ENCODE measurements at regions not wholly inside any gene's neighbourhood (a gene's known extent, or its start where the extent isn't known, plus 50 kb on each side); places are given as distances from the start of the nearest gene placed in this dataset.

DNA sequence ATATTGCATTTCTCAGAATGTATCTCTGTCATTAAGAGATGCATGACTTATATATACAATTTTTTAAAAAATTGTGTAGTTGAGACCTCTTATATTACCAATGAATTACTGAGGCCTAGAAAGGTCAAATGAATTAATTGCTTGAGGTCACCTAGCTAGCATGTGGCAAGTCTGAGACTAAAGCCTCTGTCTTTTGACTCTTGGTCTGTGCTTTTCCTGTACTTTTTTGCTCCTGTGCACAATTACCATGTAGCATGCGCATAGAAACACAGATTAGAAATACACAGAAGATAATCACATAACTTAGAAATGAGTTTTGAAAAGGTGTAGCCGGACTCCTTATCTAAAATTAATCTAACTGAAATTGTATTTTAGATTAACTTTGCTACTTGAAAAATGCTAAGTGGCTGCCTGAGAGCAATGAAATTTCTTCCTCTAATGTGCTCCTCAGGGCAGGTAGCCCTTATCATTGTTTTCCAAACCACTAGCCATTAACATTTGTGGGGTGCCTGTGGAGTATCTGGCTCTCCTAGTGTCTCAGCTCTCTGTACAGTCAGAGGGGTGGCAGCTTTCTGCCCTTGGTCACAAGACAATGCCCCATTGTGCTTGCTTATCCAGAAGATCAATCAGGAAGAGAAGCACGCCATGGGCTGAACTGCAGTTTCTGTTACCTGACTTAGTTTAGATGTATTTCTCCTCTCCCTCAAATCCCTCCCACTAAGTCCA, 119.6 kb downstream of the RFC3 start:
- Histone ChIP-seq H3K79me2 (ENCODE audit: insufficient read depth, low read length) (no peaks in the 10 kb centered on the region), H3K4me3 (ENCODE audit: low read length, poor library complexity, severe bottlenecking) (no peak overlapping the region), H3K4me1 (ENCODE audit: insufficient read depth, low read length, poor library complexity, severe bottlenecking) (no peaks in the 10 kb centered on the region), H3F3A (ENCODE audit: low read depth) (no peaks in the 10 kb centered on the region), H3K9ac (ENCODE audit: low read depth, low read length, poor library complexity, severe bottlenecking) (no peak overlapping the region), H3K4me2 (ENCODE audit: low read depth, low read length, poor library complexity, severe bottlenecking) (no peak overlapping the region), H2AFZ (ENCODE audit: low read length) (no peak overlapping the region), H3K9me2 (replicated peaks; ENCODE audit: low read depth, low read length) (no peaks in the 10 kb centered on the region), H3K27me3 (ENCODE audit: insufficient read depth, low read length, poor library complexity, severe bottlenecking) (no peaks in the 10 kb centered on the region), H4K20me1 (ENCODE audit: insufficient read depth, low read length, poor library complexity, severe bottlenecking) (no peaks in the 10 kb centered on the region), H3K36me3 (ENCODE audit: insufficient read depth, low read length) (no peaks in the 10 kb centered on the region), H3K9me3 (ENCODE audit: insufficient read depth, low read depth, low read length) (no peaks in the 10 kb centered on the region)
- no peak for TF ChIP-seq EZH2phosphoT487 (IDR thresholded peaks at IDR 0.05; ENCODE audit: borderline replicate concordance)
- TF ChIP-seq, protein P1, sequence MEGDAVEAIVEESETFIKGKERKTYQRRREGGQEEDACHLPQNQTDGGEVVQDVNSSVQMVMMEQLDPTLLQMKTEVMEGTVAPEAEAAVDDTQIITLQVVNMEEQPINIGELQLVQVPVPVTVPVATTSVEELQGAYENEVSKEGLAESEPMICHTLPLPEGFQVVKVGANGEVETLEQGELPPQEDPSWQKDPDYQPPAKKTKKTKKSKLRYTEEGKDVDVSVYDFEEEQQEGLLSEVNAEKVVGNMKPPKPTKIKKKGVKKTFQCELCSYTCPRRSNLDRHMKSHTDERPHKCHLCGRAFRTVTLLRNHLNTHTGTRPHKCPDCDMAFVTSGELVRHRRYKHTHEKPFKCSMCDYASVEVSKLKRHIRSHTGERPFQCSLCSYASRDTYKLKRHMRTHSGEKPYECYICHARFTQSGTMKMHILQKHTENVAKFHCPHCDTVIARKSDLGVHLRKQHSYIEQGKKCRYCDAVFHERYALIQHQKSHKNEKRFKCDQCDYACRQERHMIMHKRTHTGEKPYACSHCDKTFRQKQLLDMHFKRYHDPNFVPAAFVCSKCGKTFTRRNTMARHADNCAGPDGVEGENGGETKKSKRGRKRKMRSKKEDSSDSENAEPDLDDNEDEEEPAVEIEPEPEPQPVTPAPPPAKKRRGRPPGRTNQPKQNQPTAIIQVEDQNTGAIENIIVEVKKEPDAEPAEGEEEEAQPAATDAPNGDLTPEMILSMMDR (conservative IDR thresholded peaks at IDR 0.05; ENCODE audit: low read length): no peak

DNA sequence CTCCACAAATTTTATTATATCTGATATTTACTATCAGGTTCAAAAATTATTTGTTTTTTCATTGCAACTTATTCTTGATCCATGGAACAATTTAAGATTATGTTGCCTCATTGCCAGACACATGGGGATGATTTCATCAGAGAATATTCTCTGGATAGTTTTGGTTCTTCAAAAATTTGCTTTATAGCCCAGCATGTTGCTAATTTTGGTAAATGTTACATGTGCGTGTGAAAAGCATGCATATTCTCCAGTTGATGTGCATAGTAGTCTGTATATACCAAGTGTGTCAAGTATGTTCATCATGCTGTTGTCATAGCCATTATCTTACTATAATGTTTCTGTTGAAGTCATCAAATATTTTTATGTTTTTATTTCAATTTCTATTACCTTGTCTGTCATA, 122.3 kb downstream of the RFC3 start:
- H3K4me3 ChIP-seq (ENCODE audit: low read length, poor library complexity, severe bottlenecking): no peak overlapping the region
- no peak overlapping the region for H2AFZ ChIP-seq (ENCODE audit: low read length)
- no peaks in the 10 kb centered on the region for H3K36me3 ChIP-seq (ENCODE audit: insufficient read depth, low read length)
- H3K4me1 ChIP-seq (ENCODE audit: insufficient read depth, low read length, poor library complexity, severe bottlenecking): no peaks in the 10 kb centered on the region
- no peaks in the 10 kb centered on the region for H3K79me2 ChIP-seq (ENCODE audit: insufficient read depth, low read length)
- H3K9me2 ChIP-seq (replicated peaks; ENCODE audit: low read depth, low read length): no peaks in the 10 kb centered on the region
- TF ChIP-seq, protein P1 (conservative IDR thresholded peaks at IDR 0.05; ENCODE audit: low read length): no peak
- no peak for TF ChIP-seq EZH2phosphoT487 (IDR thresholded peaks at IDR 0.05; ENCODE audit: borderline replicate concordance)
- H3K4me2 ChIP-seq (ENCODE audit: low read depth, low read length, poor library complexity, severe bottlenecking): no peak overlapping the region
- no peak overlapping the region for H3K9ac ChIP-seq (ENCODE audit: low read depth, low read length, poor library complexity, severe bottlenecking)
- no peaks in the 10 kb centered on the region for H3K27me3 ChIP-seq (ENCODE audit: insufficient read depth, low read length, poor library complexity, severe bottlenecking)
- no peaks in the 10 kb centered on the region for H3K9me3 ChIP-seq (ENCODE audit: insufficient read depth, low read depth, low read length)
- H4K20me1 ChIP-seq (ENCODE audit: insufficient read depth, low read length, poor library complexity, severe bottlenecking): no peaks in the 10 kb centered on the region
- no peaks in the 10 kb centered on the region for H3F3A ChIP-seq (ENCODE audit: low read depth)

- no peaks in the 10 kb centered on the region for H3F3A ChIP-seq (ENCODE audit: low read depth)
- no peak overlapping the region for H3K9ac ChIP-seq (ENCODE audit: low read depth, low read length, poor library complexity, severe bottlenecking)
- H3K27me3 ChIP-seq (ENCODE audit: insufficient read depth, low read length, poor library complexity, severe bottlenecking): no peaks in the 10 kb centered on the region
- H4K20me1 ChIP-seq (ENCODE audit: insufficient read depth, low read length, poor library complexity, severe bottlenecking): no peaks in the 10 kb centered on the region
- TF ChIP-seq, protein P1 (conservative IDR thresholded peaks at IDR 0.05; ENCODE audit: low read length): no peak
- no peak for TF ChIP-seq EZH2phosphoT487 (IDR thresholded peaks at IDR 0.05; ENCODE audit: borderline replicate concordance)
- H3K4me2 ChIP-seq (ENCODE audit: low read depth, low read length, poor library complexity, severe bottlenecking): no peak overlapping the region
- no peak overlapping the region for H3K4me3 ChIP-seq (ENCODE audit: low read length, poor library complexity, severe bottlenecking)
- no peak overlapping the region for H2AFZ ChIP-seq (ENCODE audit: low read length)
- H3K36me3 ChIP-seq (ENCODE audit: insufficient read depth, low read length): no peaks in the 10 kb centered on the region
- no peaks in the 10 kb centered on the region for H3K9me3 ChIP-seq (ENCODE audit: insufficient read depth, low read depth, low read length)
- no peaks in the 10 kb centered on the region for H3K79me2 ChIP-seq (ENCODE audit: insufficient read depth, low read length)
- no peaks in the 10 kb centered on the region for H3K4me1 ChIP-seq (ENCODE audit: insufficient read depth, low read length, poor library complexity, severe bottlenecking)
- no peaks in the 10 kb centered on the region for H3K9me2 ChIP-seq (replicated peaks; ENCODE audit: low read depth, low read length)
These were observed 122.9 kb downstream of the RFC3 start for GRCh38 chr13:33940898-33941297.
